HG03139 (cell line): ENCODE measurements at regions not wholly inside any gene's neighbourhood (a gene's known extent, or its start where the extent isn't known, plus 50 kb on each side); places are given as distances from the start of the nearest gene placed in this dataset.

Experiments used
- ATAC-seq: cut with Tn5 transposase; IDR thresholded peaks from one replicate; pipeline ENCODE4 v1.9.1; 2021; ENCODE audit not compliant: unreplicated experiment

DNA sequence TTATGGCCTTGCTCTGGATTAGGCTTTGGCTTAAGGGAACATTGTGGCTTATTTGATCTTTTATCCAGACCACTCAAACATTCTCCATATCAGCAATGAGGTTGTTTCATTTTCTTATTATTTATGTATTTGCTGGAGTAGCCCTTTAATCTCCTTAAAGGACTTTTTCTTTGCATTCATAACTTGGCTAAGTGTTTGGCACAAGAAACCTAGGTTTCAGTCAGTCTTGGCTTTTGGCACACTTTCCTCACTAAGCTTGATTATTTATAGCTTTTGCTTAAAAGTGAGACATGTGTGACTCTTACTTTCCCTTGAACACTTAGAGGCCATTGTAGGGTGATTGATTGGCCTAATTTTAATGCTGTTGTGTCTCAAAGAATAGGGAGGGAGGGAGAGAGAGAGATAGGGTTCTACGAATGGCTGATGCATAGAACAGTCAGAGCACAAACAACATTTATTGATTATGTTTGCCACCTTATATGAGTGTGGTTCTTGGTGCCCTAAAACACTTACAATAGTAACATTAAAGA lies 2265.3 kb upstream of the C9orf72 start:
- no peak for ATAC-seq

DNA sequence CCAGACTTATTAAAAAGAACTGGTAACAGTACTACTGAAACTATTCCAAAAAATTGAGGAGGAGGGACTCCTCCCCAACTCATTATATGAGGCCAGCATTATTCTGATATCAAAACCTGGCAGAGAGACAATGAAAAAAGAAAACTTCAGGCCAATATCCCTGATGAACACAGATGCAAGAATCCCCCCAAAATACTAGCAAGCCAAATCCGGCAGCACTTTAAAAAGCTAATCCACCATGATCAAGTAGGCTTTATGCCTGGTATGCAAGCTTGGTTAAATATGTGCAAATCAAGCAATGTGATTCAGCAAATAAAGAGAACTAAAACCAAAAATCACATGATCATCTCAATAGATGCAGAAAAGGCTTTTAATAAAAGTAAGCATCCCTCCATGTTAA lies 2271.0 kb upstream of the C9orf72 start:
- no peak for ATAC-seq

GRCh38 chr9:29850664-29851063 lies 2277.4 kb upstream of the C9orf72 start:
- no peak for ATAC-seq

DNA sequence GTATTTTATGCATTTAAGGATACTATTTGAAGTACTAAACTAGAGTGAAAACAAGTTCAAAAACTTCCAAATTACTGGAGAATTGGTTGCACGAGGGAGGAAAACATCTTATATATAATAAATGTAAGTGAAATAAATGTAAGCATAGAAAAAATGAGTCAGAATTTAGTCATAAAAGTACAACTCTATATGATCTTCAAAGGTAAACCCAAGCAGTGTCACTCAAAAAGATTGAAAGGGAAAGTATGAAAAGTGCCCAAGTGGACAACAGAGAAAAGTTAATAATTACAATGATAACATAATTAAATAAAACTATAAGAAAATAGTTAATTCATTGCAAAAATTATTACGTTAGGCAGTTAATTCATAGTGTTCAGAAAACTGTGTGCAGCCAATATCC lies 2288.5 kb upstream of the C9orf72 start:
- no peak for ATAC-seq

GRCh38 chr9:29865764-29866313 lies 2292.6 kb upstream of the C9orf72 start:
- no peak for ATAC-seq

- no peak for ATAC-seq
These were observed 2293.3 kb upstream of the C9orf72 start for GRCh38 chr9:29866556-29866955.

- no peak for ATAC-seq
These were observed 2300.3 kb upstream of the C9orf72 start for GRCh38 chr9:29873579-29873978.

DNA sequence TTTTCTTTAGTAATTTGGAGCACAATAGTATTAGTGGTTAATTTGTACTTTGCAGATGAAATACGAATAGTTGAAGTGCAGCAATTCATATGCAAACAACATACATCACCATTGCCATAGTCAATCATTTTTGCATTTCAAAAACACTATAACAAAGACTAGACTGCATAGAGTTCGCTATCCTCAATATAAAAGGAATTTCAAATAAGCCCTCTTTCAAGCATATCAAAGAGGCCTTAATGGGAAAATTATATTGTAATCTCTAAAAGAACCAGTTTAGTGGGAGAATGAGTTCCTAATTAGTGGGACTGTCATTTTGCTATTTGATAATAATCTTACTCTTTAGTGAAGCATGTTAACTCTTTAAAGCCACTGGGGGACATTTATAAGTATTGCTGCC lies 2302.3 kb upstream of the C9orf72 start:
- no peak for ATAC-seq

- no peak for ATAC-seq
These were observed 2309.5 kb upstream of the C9orf72 start for GRCh38 chr9:29882767-29883166.

GRCh38 chr9:29906065-29906464 lies 2332.8 kb upstream of the C9orf72 start:
- ATAC-seq, result no peak

GRCh38 chr9:29928072-29928471 lies 2354.8 kb upstream of the C9orf72 start:
- no peak for ATAC-seq

- no peak for ATAC-seq
These were observed 2366.3 kb upstream of the C9orf72 start for GRCh38 chr9:29939559-29939958.

- ATAC-seq, result no peak
These were observed 2371.7 kb upstream of the C9orf72 start for GRCh38 chr9:29945012-29945411.

DNA sequence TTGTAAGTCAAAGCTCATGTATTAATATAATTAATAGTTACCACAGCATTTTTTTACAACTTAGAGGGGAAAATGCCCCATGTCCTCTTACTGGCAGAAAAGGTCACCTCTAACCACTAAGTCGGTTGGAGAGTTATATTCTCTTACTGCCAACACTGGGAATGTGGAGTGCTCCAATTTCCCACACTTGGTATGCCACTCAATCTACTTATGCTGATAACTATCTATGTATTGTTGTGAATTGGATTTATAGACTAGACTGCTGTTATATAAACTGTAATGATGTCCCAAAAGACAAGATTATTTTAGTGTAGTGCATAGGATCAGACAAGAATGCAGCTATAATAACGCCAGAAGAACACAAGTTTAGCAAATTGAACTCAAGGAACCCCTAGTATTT lies 2385.2 kb upstream of the C9orf72 start:
- no peak for ATAC-seq

GRCh38 chr9:29965834-29966233 lies 2392.6 kb upstream of the C9orf72 start:
- ATAC-seq, result no peak

GRCh38 chr9:29966247-29966646 lies 2393.0 kb upstream of the C9orf72 start:
- no peak for ATAC-seq

- no peak for ATAC-seq
These were observed 2395.6 kb upstream of the C9orf72 start for GRCh38 chr9:29968831-29969230.

DNA sequence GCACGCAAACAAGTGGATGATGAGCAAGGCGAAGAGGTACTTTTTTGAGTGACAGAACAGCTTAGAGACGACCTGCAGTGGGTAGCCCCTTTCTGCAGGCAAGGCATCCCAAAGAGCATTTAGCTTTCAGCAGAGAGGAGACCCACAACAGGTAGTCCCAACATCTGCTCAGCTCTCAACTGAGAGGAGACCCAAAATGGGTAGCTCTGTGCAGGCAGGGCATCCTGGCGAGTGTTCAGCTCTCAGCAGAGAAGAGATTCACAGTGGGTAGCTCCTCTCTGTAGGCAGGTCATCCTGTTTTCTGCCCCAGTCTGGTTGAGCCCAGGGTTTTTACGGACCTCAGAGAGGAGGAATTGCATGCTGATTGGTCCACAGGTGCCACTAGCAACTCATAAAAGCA lies 2396.1 kb upstream of the C9orf72 start:
- ATAC-seq, result no peak

GRCh38 chr9:29969856-29970647 lies 2396.8 kb upstream of the C9orf72 start:
- no peak for ATAC-seq

DNA sequence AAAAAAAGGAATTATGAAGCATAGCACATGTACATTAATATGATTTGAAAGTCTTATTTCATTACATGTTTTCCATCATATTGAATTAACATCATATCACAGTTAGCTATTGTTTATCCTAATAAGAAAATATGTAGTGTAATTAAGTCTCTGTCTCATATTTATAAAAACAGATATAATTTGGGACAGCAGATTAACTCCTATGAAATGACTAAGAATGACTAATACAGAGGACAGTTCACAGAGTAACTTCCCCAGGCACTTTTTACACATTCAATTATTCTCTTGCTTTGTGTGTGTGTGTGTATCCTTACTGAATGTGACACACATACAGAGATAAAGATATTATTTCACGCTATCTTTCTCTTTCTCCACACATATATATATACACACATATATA lies 2400.9 kb upstream of the C9orf72 start:
- ATAC-seq, result no peak

- ATAC-seq, result no peak
These were observed 2403.7 kb upstream of the C9orf72 start for GRCh38 chr9:29976981-29977380.

GRCh38 chr9:29981013-29981412 lies 2403.4 kb upstream of the ACO1 start:
- ATAC-seq, result no peak

GRCh38 chr9:29999645-30000044 lies 2384.8 kb upstream of the ACO1 start:
- no peak for ATAC-seq
